ENCODE measurements at regions not wholly inside any gene's neighbourhood (a gene's known extent, or its start where the extent isn't known, plus 50 kb on each side); places are given as distances from the start of the nearest gene placed in this dataset.

DNA sequence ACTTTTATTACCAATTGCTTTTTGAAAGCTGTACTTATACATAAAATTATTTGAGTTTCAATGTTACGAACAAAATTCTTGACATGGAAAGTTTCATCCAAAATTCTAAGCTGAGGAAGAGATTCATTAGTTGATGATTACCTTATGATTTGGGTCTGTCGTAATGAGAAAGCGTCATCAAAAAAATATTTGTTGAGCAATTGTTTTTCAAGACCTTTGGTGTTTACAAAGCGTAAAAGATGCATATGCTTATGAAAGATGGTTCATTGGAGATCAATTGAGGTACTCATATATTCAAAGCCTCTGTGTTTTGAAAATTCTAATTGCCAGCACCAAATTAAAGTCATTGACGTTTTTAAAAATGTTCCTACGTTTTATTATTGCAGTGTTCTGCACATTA lies 110.5 kb upstream of the DOK5 start:
- no peak for DNase-seq

DNA sequence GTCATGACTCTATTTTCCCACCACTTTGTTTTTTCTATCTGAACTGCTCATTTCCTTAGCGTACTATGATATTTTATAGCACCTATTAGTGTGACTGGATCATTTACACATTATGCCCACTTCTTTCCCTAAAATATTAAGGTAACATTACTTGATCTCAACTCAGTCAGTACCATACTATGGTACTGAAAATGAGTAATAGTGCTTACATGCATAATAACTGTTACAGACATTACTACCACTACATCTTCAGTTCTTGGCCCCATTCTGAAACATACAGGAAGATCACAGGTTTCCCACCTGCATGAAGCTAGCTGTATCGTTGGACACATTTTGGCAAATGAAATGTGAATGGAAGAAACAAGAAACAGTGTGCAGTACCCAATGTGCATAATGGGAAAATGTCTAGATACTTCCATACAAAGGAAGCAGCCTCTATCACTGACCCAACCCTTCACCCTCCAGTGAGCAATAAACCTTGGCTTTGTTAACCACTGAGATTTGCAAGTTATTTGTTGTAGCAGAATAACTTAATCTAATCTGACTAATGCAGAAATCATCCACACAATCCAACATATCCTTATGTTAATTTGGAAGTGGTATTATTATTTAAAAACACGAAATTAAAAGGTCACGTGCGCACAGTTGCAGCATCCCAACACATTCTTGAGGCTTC lies 108.6 kb upstream of the DOK5 start:
- DNase-seq: no peak

DNA sequence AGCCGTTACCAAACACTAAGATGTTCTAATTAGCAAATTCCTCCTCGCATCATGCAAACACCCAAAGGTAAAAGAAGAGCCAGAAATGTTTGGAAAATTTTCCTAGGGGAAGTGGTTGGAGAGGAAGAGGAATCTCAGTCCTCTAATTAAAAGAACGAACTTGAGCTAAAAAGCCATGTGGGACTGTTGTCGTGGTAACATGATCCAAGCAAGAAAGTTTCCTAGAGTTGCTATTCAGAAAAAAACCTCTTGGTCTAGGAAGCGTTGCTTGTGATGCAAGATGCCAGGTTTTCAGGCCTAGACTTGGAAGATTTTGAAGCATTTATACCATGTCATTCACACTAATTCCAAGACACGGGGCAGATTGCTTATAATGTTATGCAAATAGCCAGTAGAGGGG lies 106.8 kb upstream of the DOK5 start:
- DNase-seq: no peak

DNA sequence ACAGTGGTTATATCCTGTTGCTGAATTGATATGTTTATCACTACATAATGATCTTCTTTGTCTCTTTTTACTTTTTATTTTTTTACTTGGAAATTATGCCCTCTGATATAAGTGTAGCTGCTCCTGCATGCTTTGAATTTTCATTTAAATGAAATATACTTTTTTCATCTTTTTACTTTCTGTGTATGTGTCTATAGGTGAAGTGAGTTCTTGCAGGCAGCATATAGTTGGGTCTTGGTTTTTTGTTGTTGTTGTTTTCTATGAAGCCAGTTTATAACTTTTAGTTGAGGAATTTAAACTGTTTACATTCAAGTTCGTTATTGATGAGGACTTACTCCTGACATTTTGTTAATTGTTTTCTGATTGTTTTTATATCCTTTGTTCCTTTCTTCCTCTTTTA lies 103.1 kb upstream of the DOK5 start:
- no peak for DNase-seq

DNA sequence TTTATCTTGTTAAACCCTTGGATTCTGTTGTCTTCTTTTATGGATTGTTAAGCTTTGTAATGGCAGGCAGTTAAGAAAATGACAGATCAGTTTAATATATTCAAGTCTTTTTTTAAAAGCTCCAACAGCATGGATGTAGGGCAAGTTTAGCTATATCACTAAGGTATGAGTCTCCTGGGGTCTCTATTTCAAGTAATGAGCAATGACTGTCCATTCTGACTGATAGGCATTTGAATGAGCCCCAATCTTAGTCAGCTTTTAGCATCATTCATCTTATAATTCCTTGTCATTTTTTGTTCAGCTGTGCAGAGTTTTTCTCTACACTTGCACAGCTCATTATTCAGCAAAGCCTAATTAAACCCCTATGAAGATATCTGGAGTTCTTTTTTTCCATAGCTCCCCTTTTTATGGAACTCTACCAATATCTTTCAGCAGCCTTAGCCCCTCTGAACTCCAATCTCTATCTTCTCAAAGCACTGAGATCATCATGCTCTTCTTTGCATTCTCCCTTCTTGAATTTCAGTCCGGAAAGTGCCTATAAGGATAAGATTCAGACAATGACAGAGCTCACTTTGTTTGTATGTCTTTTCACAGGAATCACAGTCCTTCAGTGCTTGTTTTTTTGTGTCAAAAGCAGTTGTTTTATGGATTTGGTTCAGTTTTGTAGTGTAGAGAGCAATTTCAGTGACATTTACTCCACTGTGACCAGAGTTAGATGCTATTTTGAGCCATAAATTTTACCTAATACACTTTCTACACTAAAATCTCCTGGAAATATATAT lies 97.2 kb upstream of the DOK5 start:
- no peak for DNase-seq

DNA sequence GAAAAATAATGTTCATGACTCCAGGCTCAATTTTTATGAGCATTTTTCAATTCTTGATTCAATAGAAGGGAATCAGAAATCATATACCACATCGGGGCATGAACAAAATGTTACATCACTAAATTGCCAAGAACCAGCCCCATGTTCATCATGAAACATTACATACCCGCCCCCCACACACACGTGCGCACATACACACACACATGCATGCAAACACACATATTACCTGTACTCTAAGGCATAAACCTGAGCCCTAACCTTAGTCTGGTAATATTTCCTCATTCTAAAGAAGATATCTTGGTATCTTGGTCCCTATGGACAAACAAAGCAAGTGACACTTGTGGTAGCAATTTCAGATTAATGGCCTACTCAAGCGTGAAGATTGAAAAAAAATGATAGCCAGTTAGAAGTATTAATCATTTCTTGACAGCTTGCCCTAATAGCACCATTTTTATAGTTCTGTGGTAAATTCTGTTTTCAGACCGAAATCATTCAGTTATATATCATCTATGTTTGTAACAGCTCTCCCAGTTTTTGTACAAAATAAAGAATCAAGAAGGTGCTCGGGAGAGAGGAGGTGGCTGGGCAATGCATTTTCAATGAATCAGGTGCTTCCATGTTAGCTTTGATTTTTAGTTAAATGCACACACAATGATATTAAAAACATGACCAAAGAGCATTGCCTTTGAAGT lies 95.4 kb upstream of the DOK5 start:
- DNase-seq: no peak

DNA sequence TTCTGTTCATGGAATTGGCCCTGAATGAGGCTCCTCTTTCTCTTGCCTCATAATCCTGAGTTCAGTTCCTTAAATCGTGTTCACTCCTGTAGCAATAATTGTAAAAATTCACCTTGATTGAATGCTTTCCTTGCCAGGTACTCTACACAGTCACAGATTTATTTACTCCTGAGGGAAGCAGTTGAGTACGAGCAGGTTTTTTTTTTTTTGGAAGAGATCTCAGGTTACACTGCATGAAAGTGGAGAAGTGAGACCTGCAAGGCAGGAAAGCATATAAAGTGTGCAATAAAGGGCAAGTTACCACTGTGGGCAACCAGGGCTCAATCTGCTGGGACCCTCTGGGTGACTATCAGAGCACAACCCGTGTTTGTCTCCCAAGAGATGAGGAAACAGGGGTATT lies 93.0 kb upstream of the DOK5 start:
- DNase-seq: no peak

DNA sequence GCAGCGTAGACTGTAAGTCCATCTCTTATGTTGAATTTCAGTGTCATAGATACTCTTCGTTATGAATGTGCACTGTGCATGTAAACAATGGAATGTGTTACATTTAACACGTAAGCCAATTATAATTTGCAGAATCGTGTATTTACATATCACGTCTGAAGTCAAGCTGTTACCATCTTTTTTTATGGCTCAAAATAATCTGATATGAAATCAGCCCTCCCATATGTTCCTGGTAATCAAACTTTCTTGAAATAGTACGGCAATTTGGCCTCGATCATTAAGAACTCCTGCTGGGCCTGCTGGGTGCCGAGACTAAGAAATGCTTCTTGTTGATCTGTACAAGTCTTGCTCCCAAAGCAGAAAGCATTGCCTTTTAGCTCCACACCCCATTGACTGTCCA lies 89.6 kb upstream of the DOK5 start:
- DNase-seq: no peak

DNA sequence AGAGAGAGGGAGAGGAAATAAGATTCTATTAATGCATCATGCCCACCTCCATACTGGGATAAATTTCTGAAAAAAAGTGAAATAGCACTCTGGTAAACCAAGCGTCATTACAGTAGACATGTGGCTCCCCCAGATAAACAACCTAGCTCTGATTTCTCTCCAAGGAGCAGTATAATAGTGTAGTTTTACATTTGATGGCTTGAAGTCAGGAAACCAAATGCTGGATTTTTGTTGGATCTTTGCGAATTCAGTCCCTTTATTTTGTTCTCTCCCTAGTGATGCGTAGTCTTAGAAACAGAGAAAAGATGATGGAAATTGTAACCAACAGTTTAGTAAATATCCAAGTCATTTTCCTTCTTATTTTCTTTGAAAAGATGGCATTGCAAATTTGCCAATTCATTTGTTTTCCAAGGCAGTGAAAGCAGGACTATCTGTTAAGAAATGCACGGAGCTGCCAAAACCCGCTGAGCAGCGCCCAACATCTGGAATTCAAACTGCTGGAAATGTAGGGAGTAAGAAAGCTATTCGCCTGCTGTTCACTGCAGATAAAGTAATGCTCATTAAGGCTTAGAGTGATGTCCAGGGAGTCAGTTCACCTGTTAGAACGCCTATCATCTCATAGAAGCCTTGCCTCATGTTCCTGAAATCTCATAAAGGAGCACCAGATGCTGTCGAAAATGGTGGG lies 85.7 kb upstream of the DOK5 start:
- no peak for DNase-seq

DNA sequence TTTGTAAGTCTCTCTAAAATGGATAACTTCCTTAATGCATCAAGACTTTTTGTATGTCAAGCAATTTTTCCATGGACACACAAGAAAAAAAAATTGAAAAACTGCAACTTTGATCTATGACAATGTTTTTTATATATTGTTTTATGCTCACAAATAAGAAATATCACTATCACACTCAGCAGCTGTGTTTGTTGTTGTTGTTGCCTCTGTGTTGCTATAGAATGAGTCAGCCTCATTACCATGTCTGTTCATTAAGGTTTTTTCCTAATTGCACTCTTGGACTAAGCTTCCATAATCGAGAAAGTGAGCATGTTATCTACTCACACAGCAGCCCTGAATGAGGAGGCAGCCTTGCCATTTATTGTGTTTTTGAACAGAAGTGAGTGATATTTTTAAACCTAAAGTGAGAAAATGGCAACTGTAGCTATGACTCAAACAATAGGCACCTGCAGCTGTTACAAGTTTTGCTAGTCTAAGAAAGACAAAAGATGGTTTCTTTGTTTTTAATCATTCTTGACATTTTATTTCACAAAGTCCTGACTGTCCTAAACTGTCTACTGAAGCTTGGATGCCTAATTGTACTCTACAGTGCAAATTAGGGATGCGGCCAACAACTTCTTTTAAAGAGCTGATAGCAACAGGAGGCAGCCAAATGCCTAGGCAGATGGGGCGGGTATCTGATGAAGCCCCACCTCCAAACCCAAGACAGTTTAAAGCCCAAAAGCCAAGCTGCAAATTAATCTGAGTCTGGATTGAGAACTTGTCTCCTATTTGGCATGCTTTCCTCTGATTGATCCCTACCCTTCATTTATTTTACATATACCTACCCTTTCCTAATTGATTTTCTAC lies 77.9 kb upstream of the DOK5 start:
- no peak for DNase-seq

DNA sequence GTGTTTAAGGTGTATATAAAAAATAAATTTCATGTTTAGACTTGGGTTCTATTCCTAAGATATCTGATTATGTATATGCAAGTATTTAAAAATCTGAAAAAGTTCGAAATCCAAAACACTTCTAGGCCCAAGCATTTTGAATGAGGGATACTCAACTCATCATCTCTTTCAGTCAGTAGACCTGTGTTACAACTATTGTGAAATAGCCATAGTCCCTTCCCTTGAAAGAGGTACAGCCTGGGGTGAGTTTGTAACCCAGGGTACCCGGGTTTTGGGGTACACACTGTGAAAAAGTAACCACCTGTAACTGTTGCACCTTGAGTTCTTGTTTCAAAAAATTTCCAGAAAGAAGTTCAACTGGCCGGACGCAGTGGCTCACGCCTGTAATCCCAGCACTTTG lies 76.6 kb upstream of the DOK5 start:
- DNase-seq: no peak

DNA sequence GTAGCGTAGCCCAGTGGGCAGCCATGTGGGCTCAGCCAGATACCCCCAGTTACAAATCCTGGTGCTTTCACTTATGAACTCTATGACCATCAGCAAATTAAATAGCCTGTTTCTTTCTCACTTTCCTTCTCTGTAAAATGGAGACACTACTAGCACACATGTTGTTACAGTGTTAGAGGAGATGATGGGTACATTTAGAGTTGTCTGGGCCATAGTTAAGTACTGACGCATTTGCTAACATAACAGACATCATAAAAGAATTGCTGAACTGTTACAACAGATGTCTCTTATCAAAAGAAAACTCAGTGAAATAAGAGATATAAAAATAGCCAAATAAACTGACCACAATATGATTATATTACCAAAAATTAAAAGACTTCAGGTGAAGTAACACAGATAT lies 69.9 kb upstream of the DOK5 start:
- no peak for DNase-seq

DNA sequence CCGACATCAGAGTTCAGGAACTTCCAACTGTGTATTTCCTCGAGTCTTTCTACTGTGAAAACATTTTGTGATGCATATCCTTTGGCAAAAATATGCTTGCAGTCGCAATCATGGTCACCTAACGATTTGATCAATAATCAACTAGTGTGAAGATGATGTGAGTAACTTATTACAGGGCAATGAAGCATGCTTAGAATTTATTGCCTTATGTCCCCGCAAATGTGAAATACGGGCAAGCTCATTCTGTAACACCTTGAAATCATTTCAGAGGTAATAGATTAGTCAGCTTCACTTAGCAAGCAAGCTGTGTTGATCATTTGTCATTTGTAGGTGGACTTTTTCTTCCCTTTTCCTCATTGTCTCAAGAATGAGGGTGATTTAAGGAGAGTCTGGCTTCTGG lies 67.9 kb upstream of the DOK5 start:
- DNase-seq: no peak

DNA sequence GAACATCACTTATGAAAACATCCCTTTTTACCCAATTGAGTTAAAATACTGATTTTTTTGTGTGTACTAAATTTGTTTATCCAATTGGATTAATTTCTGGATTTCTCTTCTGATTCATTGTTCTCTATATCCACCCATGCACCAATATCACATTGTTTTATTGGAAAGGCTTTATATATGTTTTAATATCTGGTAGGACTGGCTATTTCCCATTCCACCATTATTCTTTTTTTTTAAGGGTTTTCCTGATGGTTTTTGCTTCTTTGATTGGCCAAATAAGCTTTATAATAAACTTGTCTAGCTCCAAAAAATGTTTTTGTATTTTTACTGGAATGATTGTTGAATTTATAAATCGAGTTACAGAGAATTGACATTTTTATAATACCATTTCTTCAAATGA lies 59.4 kb upstream of the DOK5 start:
- no peak for DNase-seq

DNA sequence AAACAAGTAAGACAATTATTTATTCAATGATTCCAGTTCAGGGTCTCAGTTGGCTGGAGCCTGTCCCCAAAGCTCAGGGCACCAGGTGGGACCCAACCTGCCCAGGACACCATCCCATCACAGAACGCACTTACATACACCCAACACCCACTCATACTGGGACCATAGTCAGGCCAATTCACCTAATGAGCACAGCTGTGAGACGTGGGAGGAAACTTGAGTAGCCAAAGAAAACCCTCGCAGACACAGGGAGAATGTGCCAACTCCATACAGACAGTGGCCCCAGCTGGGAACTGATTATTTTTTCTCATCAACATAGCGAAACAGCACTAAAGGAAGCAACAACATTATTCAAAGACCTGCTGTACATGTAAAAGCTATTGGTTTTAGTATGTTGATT lies 58.6 kb upstream of the DOK5 start:
- DNase-seq: no peak

DNA sequence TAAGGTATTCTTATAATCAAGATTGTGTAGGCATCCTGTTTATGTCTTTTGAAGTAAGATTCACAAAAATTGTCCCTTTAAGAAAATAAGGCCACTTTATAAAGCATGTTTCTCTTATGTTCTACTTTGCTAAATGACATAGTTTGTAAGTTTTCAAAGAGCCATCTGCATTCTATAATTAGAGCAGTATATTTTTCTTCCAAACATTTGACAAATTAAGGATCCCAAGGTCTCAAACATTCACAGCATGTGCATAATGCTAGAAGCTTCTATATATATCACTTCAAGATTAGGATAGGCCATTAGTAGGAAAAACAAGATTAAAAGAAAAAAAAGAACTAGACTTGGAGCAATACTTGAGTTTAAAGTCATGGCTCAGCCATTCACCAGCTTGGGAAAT lies 55.9 kb upstream of the DOK5 start:
- no peak for DNase-seq
